Stomach (tissue), 8 donors: ENCODE measurements at regions not wholly inside any gene's neighbourhood (a gene's known extent, or its start where the extent isn't known, plus 50 kb on each side); places are given as distances from the start of the nearest gene placed in this dataset.

Experiments used
- DNase-seq, 2 donors: peaks; one replicate each; pipeline versions ENCODE4 v3.0.0 to v3.0.0-alpha.2; 2013 to 2019
- H3K27ac ChIP-seq, 5 donors: fragments of 200-600 bp in 4 of 5; sonication (generic) in 4 of 5; one replicate each; pipeline ENCODE4 v1.5.1; 2013 to 2019; ENCODE audit warnings: mild to moderate bottlenecking in 1 of 5, moderate library complexity in 1 of 5
- H3K27me3 ChIP-seq, 3 donors: fragments of 200-600 bp; sonication (generic); one replicate each; pipeline ENCODE4 v1.5.1; 2017 to 2019; ENCODE audit warnings: mixed run types in 1 of 3
- H3K36me3 ChIP-seq, 4 donors: fragments of 200-600 bp; sonication (generic); 1 replicate in 3 of 4; 2 replicates in 1 of 4; pipeline ENCODE4 v1.5.1; 2016 to 2019
- H3K4me1 ChIP-seq, 4 donors: fragments of 200-600 bp; sonication (generic); one replicate each; pipeline ENCODE4 v1.5.1; 2016 to 2019
- H3K4me3 ChIP-seq, 4 donors: fragments of 200-600 bp; sonication (generic) in 3 of 4; one replicate each; pipeline ENCODE4 v1.5.1; 2016 to 2019; ENCODE audit warnings: mild to moderate bottlenecking in 1 of 4
- H3K9me3 ChIP-seq, 4 donors: fragments of 200-600 bp; sonication (generic); one replicate each; pipeline ENCODE4 v1.5.1; 2016 to 2019
- EP300 ChIP-seq: sonication (generic); formaldehyde crosslinking; IDR thresholded peaks from one replicate; pipeline ENCODE4 v1.6.1; 2017; ENCODE audit warnings: antibody characterized with exemption
- POLR2A ChIP-seq, 4 donors: fragments of 450-650 bp; IDR thresholded peaks; one replicate each; pipeline ENCODE4 v1.6.1; 2016; ENCODE audit warnings: antibody characterized with exemption in 4 of 4, control low read depth in 2 of 4, mild to moderate bottlenecking in 1 of 4, moderate library complexity in 1 of 4
- POLR2AphosphoS5 ChIP-seq, 3 donors: sonication (generic); formaldehyde crosslinking; IDR thresholded peaks; one replicate each; pipeline ENCODE4 v1.6.1; 2016; ENCODE audit warnings: antibody characterized with exemption in 3 of 3
- WGBS, 5 donors: extraction: QIAGEN DNeasy Blood & Tissue Kit in 3 of 5; methylation state at CpG; one replicate each; pipeline versions ENCODE4 v1.1.5 to v1.1.7; 2013 to 2018; 5-methylcytosine and 5-hydroxymethylcytosine counted together
- intact Hi-C: fragments of 100-400 bp; cut with DNase I; formaldehyde crosslinking; loops from one replicate; pipeline ENCODE4 v1.15.1; 2023; ENCODE audit warnings: low total_unique reads
- TF ChIP-seq, protein P1 (sequence below), 7 experiments: fragments of 450-650 bp in 4 of 7; fragments of 200-600 bp in 3 of 7; sonication (generic) in 3 of 7; IDR thresholded peaks; one replicate each; pipeline ENCODE4 v1.5.1; 2016 to 2019; ENCODE audit warnings: antibody characterized with exemption in 7 of 7, control low read depth in 2 of 7, mild to moderate bottlenecking in 1 of 7
- donor health status: healthy with polysubstance abuse.
- donor health status: Bipolar disorder and iron deficiency.
- donor health status: healthy.

DNA sequence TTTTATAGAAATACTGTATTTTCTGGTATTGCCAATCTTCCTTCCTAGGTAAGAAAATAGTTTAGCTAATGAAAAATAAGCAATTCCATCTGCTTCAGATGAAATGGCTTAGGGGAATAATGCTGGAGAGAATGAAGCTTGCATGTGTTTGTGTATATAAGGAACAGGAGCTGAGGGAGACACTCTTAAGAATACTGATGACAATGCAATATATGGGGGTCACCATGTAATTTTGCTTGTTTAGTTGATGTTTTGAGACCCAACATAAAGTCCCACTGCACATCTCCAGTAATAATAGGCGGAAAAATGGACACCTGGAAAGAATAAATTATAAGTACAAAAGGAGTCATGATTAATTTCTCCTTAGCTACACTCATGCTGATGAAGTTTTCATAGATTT is 110.8 kb upstream of the BRINP3 start:
- no peaks in the 10 kb centered on the region for H3K27me3 ChIP-seq
- no peak overlapping the region for H3K4me3 ChIP-seq
- H3K9me3 ChIP-seq: peaks cover 0 to 7% (median 0%) of the 10 kb centered on the region in 4 donors
- no peak for TF ChIP-seq EP300
- TF ChIP-seq, protein P1, sequence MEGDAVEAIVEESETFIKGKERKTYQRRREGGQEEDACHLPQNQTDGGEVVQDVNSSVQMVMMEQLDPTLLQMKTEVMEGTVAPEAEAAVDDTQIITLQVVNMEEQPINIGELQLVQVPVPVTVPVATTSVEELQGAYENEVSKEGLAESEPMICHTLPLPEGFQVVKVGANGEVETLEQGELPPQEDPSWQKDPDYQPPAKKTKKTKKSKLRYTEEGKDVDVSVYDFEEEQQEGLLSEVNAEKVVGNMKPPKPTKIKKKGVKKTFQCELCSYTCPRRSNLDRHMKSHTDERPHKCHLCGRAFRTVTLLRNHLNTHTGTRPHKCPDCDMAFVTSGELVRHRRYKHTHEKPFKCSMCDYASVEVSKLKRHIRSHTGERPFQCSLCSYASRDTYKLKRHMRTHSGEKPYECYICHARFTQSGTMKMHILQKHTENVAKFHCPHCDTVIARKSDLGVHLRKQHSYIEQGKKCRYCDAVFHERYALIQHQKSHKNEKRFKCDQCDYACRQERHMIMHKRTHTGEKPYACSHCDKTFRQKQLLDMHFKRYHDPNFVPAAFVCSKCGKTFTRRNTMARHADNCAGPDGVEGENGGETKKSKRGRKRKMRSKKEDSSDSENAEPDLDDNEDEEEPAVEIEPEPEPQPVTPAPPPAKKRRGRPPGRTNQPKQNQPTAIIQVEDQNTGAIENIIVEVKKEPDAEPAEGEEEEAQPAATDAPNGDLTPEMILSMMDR (IDR thresholded peaks at IDR 0.05): no peak
- TF ChIP-seq POLR2A (IDR thresholded peaks at IDR 0.05): no peak
- no peak for TF ChIP-seq POLR2AphosphoS5 (IDR thresholded peaks at IDR 0.05)
- no peaks in the 10 kb centered on the region for H3K36me3 ChIP-seq
- H3K4me1 ChIP-seq: no peaks in the 10 kb centered on the region
- no peak for DNase-seq
- WGBS, 5 donors: 63 to 88% (median 79%) methylated on average over 1 of the region's 1 CpG
- intact Hi-C loops: no loop called here
- H3K27ac ChIP-seq: no peak overlapping the region

DNA sequence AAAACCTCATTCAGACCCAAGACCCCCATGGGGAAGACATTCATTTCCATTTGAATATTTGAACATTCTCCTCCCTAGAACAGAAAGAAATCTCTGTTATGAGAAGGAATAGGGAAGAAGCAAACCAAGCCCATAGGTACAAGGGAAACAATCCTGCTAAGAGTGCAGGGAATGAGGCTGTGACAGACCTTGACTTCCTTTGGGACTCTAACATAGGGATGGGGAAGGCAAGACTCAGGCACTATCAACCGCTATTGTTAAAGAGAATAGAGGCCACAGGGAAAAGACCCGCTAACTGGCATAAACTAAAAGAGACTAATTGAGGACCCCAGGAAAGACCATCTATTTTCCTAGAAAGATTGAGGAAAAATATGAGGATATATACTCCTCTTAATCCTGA is 117.8 kb upstream of the BRINP3 start:
- H3K27me3 ChIP-seq: no peaks in the 10 kb centered on the region
- H3K36me3 ChIP-seq: no peaks in the 10 kb centered on the region
- H3K4me1 ChIP-seq: no peaks in the 10 kb centered on the region
- H3K9me3 ChIP-seq: peaks cover 0 to 7% (median 0%) of the 10 kb centered on the region in 4 donors
- H3K4me3 ChIP-seq: no peak overlapping the region
- no peak for DNase-seq
- TF ChIP-seq, protein P1 (IDR thresholded peaks at IDR 0.05): no peak
- TF ChIP-seq POLR2AphosphoS5 (IDR thresholded peaks at IDR 0.05) (no peak), EP300 (no peak), POLR2A (IDR thresholded peaks at IDR 0.05) (no peak)
- 74 to 90% (median 81%) methylated on average over 2 of the region's 2 CpGs for WGBS, 5 donors
- intact Hi-C loops: no loop called here
- no peak overlapping the region for H3K27ac ChIP-seq

DNA sequence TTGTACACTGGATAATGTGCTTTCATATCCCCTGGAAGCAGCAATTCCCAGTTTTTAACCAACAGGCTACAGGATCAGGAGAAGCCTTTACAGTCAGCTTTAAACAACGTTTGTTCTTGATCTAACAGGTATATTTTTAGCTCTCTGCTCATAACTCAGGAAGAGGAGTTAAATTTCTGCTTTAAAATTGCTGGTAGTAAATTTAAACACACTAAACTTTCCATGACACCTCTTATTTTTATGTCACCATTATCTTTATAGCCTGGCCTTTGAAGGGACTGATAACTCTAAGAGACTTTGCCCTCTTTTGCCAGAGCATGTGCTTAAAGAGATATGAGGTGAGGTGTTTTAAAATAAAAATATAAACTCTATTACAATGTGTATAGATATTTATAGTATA is 119.6 kb upstream of the BRINP3 start:
- DNase-seq: no peak
- H3K27ac ChIP-seq: no peak overlapping the region
- H3K4me1 ChIP-seq: no peaks in the 10 kb centered on the region
- no peak overlapping the region for H3K4me3 ChIP-seq
- H3K9me3 ChIP-seq: no peaks in the 10 kb centered on the region
- H3K36me3 ChIP-seq: no peaks in the 10 kb centered on the region
- intact Hi-C loops: no loop called here
- WGBS, 5 donors: 0 to 14% (median 8%) methylated on average over 1 of the region's 1 CpG
- H3K27me3 ChIP-seq: no peaks in the 10 kb centered on the region
- TF ChIP-seq, protein P1 (IDR thresholded peaks at IDR 0.05): no peak
- TF ChIP-seq POLR2A (IDR thresholded peaks at IDR 0.05) (no peak), EP300 (no peak), POLR2AphosphoS5 (IDR thresholded peaks at IDR 0.05) (no peak)

DNA sequence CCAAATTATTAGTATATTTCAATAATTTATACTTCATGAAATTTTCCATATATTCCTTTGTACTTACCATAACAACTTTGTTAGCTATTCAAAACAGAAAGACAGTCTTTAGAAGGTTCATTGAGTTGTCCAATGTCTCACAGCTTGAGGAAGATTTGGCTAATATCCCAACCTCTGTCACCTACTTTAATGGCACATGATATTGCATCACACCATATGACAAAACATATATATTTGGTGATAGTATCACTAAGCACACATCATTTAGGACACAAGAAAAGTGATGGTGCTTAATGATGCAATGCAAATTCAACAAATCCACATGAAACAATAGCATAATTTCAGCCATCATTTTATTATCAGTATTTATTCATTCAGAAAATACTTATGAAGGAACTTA is 122.0 kb upstream of the BRINP3 start:
- TF ChIP-seq EP300: no peak
- TF ChIP-seq POLR2AphosphoS5 (IDR thresholded peaks at IDR 0.05): no peak
- TF ChIP-seq, protein P1 (IDR thresholded peaks at IDR 0.05): no peak
- no peak for TF ChIP-seq POLR2A (IDR thresholded peaks at IDR 0.05)
- Histone ChIP-seq H3K4me3 (no peak overlapping the region), H3K27ac (no peak overlapping the region), H3K9me3 (no peaks in the 10 kb centered on the region), H3K36me3 (no peaks in the 10 kb centered on the region), H3K27me3 (no peaks in the 10 kb centered on the region), H3K4me1 (no peaks in the 10 kb centered on the region)
- intact Hi-C loops: no loop called here
- no peak for DNase-seq
